ENCODE measurements at regions not wholly inside any gene's neighbourhood (a gene's known extent, or its start where the extent isn't known, plus 50 kb on each side); places are given as distances from the start of the nearest gene placed in this dataset.
"Not testable (repeated sequence)": the region's sequence is repeated elsewhere in the genome, so short reads cannot be mapped to it uniquely, and the experiment has no call there.

GRCh38 chr17:436571-436970, 84.0 kb upstream of the RPH3AL start:
- TF ChIP-seq CTCF (conservative IDR thresholded peaks at IDR 0.05) = no peak
- H3K36me3 Mint-ChIP-seq (ENCODE audit: low read depth) = peaks cover 6% of the 10 kb centered on the region
- H3K9me3 Mint-ChIP-seq = peaks cover 6% of the 10 kb centered on the region
- no peak overlapping the region for H3K27ac Mint-ChIP-seq (ENCODE audit: unreplicated experiment)
- no peak overlapping the region for H3K4me3 Mint-ChIP-seq
- no peak for DNase-seq (ENCODE audit: low read depth, low spot score)
- no peaks in the 10 kb centered on the region for H3K27me3 Mint-ChIP-seq (ENCODE audit: low read depth)
- H3K4me1 Mint-ChIP-seq = no peaks in the 10 kb centered on the region

- peaks cover 12% of the 10 kb centered on the region for H3K9me3 Mint-ChIP-seq
These were observed 79.9 kb upstream of the RPH3AL start for GRCh38 chr17:432471-432870.

GRCh38 chr17:431494-431893, 78.9 kb upstream of the RPH3AL start:
- TF ChIP-seq CTCF (conservative IDR thresholded peaks at IDR 0.05) = no peak
- H3K27ac Mint-ChIP-seq (ENCODE audit: unreplicated experiment) = no peak overlapping the region
- no peaks in the 10 kb centered on the region for H3K27me3 Mint-ChIP-seq (ENCODE audit: low read depth)
- H3K4me3 Mint-ChIP-seq = no peak overlapping the region
- H3K4me1 Mint-ChIP-seq = peaks cover 13% of the 10 kb centered on the region
- no peak for DNase-seq (ENCODE audit: low read depth, low spot score)
- peaks cover 12% of the 10 kb centered on the region for H3K9me3 Mint-ChIP-seq
- H3K36me3 Mint-ChIP-seq (ENCODE audit: low read depth) = peaks cover 3% of the 10 kb centered on the region

More at GRCh38 chr17:432471-432870, 79.9 kb upstream of the RPH3AL start:
- H3K27ac Mint-ChIP-seq (ENCODE audit: unreplicated experiment); DNase-seq (ENCODE audit: low read depth, low spot score); H3K36me3 Mint-ChIP-seq (ENCODE audit: low read depth); H3K4me1 Mint-ChIP-seq; H3K4me3 Mint-ChIP-seq; H3K27me3 Mint-ChIP-seq (ENCODE audit: low read depth): not testable (repeated sequence)

- DNase-seq (ENCODE audit: low read depth, low spot score) = no peak
- H3K4me3 Mint-ChIP-seq = no peak overlapping the region
- peaks cover 13% of the 10 kb centered on the region for H3K4me1 Mint-ChIP-seq
- peaks cover 6% of the 10 kb centered on the region for H3K9me3 Mint-ChIP-seq
- no peak for TF ChIP-seq CTCF (conservative IDR thresholded peaks at IDR 0.05)
- H3K27ac Mint-ChIP-seq (ENCODE audit: unreplicated experiment) = no peak overlapping the region
- no peaks in the 10 kb centered on the region for H3K36me3 Mint-ChIP-seq (ENCODE audit: low read depth)
- H3K27me3 Mint-ChIP-seq (ENCODE audit: low read depth) = no peaks in the 10 kb centered on the region
These were observed 77.0 kb upstream of the RPH3AL start for GRCh38 chr17:429589-429988.

- no peaks in the 10 kb centered on the region for H3K27me3 Mint-ChIP-seq (ENCODE audit: low read depth)
- H3K4me1 Mint-ChIP-seq = peaks cover 14% of the 10 kb centered on the region
- no peak for DNase-seq (ENCODE audit: low read depth, low spot score)
- TF ChIP-seq CTCF (conservative IDR thresholded peaks at IDR 0.05) = no peak
- H3K4me3 Mint-ChIP-seq = no peak overlapping the region
- H3K36me3 Mint-ChIP-seq (ENCODE audit: low read depth) = no peaks in the 10 kb centered on the region
- peaks cover 6% of the 10 kb centered on the region for H3K9me3 Mint-ChIP-seq
- H3K27ac Mint-ChIP-seq (ENCODE audit: unreplicated experiment) = no peak overlapping the region
These were observed 75.8 kb upstream of the RPH3AL start for GRCh38 chr17:428414-428813.

- no peak overlapping the region for H3K27ac Mint-ChIP-seq (ENCODE audit: unreplicated experiment)
These were observed 75.3 kb upstream of the RPH3AL start for GRCh38 chr17:427891-428290.

More at GRCh38 chr17:427891-428290, 75.3 kb upstream of the RPH3AL start:
- H3K36me3 Mint-ChIP-seq (ENCODE audit: low read depth) = no peaks in the 10 kb centered on the region
- H3K4me3 Mint-ChIP-seq = no peak overlapping the region
- TF ChIP-seq CTCF (conservative IDR thresholded peaks at IDR 0.05) = no peak
- peaks cover 6% of the 10 kb centered on the region for H3K9me3 Mint-ChIP-seq
- H3K27me3 Mint-ChIP-seq (ENCODE audit: low read depth) = no peaks in the 10 kb centered on the region
- peaks cover 18% of the 10 kb centered on the region for H3K4me1 Mint-ChIP-seq
- DNase-seq (ENCODE audit: low read depth, low spot score) = no peak

Measured in neural crest cell (in vitro differentiated cells).